BJ (cell line): ENCODE measurements at regions not wholly inside any gene's neighbourhood (a gene's known extent, or its start where the extent isn't known, plus 50 kb on each side); places are given as distances from the start of the nearest gene placed in this dataset.

ENCODE experiments used
- CTCF ChIA-PET: fragments of 350-600 bp; formaldehyde crosslinking; extraction: SDS; loops from one replicate; lab custom pipeline; 2021; ENCODE audit warnings: antibody characterized with exemption, inconsistent platforms; lab: Yijun Ruan, JAX
- POLR2A ChIA-PET: fragments of 300-600 bp; sonication (Branson Sonifier 250); formaldehyde crosslinking; extraction: SDS; loops from one replicate; lab custom pipeline; 2021; ENCODE audit warnings: antibody characterized with exemption; lab: Charles Lee
- DNase-seq: peaks from one replicate; pipeline ENCODE4 v3.0.0-alpha.2; 2011; ENCODE audit warnings: low read depth
- H3K27me3 ChIP-seq: 2 replicates; pipeline ENCODE4 v1.6.0; 2011; ENCODE audit warnings: low read length; ENCODE audit not compliant: control insufficient read depth, insufficient read depth
- H3K36me3 ChIP-seq: 2 replicates; pipeline ENCODE4 v1.5.1; 2011; ENCODE audit warnings: low read length; ENCODE audit not compliant: control insufficient read depth, insufficient read depth
- H3K4me3 ChIP-seq: 2 replicates; pipeline ENCODE4 v1.5.1; 2011; ENCODE audit warnings: low read depth, mild to moderate bottlenecking, control low read depth, low read length
- CTCF ChIP-seq: IDR thresholded peaks from 2 replicates; pipeline ENCODE4 v1.5.1; 2011; ENCODE audit warnings: low read depth, mild to moderate bottlenecking, control low read depth, inconsistent platforms, low read length, moderate library complexity; ENCODE audit not compliant: insufficient read depth

DNA sequence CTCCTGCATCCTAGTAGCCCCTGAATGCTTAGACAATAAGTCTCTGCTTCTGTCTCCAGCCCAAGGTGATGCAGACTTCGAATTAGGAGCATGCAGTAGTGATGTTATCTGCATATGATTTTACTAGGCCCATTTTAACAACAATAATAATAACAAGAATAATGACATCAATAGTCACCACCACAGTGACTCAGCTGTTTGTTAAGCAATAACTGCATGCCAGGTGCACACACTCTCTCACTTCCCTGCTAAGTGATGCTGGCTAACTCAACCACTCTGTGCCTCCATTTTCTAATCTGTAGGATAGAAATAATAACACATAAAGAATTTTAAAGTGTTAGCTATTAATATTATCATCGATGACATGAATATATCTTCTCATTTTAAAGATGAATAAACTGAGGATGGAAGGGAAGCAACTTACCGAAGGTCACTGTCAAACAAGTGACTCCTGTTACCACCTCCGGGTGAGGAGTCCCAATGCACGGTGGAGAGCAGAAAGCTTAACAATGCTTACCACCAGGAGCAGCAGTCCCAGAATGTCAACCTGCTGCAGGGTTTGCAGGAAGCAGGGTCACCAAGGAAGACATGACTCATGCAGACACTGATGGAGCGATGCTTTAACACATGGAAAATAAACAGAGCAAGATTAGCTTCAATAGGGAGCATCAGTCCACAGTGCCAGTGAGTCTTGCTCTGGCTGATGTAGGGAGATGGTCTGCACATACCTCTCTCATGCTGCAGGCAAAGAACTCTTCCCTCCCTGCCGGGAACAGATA lies 290.2 kb downstream of the SPATA17 start:
- Histone ChIP-seq H3K4me3 (no peak overlapping the region), H3K27me3 (peaks cover 4% of the 10 kb centered on the region), H3K36me3 (no peaks in the 10 kb centered on the region)
- CTCF ChIA-PET = no interaction called here
- no peak for TF ChIP-seq CTCF
- POLR2A ChIA-PET = no interaction called here
- DNase-seq = no peak

- ChIA-PET POLR2A (no interaction called here), CTCF (no interaction called here)
- no peak for DNase-seq
Measured at GRCh38 chr1:217924924-217925323, 293.8 kb downstream of the SPATA17 start.

GRCh38 chr1:217929213-217929885 lies 298.2 kb downstream of the SPATA17 start:
- ChIA-PET POLR2A (no interaction called here), CTCF (interaction anchor here (0.8 to 1.8 kb wide), 2 partner anchors 9 to 31 kb away, joined by 3 to 4 read pairs; no protein-coding TSS in a partner anchor)
- no peaks in the 10 kb centered on the region for H3K36me3 ChIP-seq
- DNase-seq = no peak
- no peak overlapping the region for H3K4me3 ChIP-seq
- peaks cover 1% of the 10 kb centered on the region for H3K27me3 ChIP-seq
- TF ChIP-seq CTCF = no peak

More at GRCh38 chr1:217924924-217925323, 293.8 kb downstream of the SPATA17 start:
- H3K4me3 ChIP-seq = no peak overlapping the region
- TF ChIP-seq CTCF = no peak
- H3K27me3 ChIP-seq = peaks cover 4% of the 10 kb centered on the region
- H3K36me3 ChIP-seq = no peaks in the 10 kb centered on the region

- Histone ChIP-seq H3K27me3 (no peaks in the 10 kb centered on the region), H3K36me3 (no peaks in the 10 kb centered on the region), H3K4me3 (no peak overlapping the region)
- POLR2A ChIA-PET = no interaction called here
- CTCF ChIA-PET = no interaction called here
- no peak for TF ChIP-seq CTCF
- no peak for DNase-seq
Measured at GRCh38 chr1:217943361-217943760, 312.2 kb downstream of the SPATA17 start.

DNA sequence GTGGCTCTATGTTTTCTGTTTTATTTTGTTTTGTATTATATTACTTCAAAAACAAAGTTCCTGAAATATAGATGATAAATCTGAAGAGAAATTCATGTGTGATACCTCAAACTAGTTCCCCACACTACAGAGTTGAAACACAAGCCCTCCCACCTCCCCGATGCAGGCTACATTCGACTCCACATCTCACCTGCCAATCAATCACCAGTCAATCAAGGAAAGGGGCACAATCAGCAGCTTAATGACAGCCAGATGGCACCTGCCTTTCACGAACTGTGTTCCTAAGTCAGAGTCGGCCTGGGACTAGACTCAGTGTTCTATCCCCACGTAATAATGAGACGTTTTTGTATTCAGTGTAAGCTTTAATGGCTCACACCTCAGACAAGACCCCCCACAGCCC lies 313.4 kb downstream of the SPATA17 start:
- H3K27me3 ChIP-seq = no peaks in the 10 kb centered on the region
- DNase-seq = no peak
- ChIA-PET POLR2A (no interaction called here), CTCF (interaction anchor here (1.2 kb wide), 1 partner anchor 47 kb away, joined by 3 read pairs; no protein-coding TSS in a partner anchor)
- H3K4me3 ChIP-seq = no peak overlapping the region
- no peak for TF ChIP-seq CTCF
- no peaks in the 10 kb centered on the region for H3K36me3 ChIP-seq
